Astrocyte (in vitro differentiated cells and primary cell): ENCODE measurements at regions not wholly inside any gene's neighbourhood (a gene's known extent, or its start where the extent isn't known, plus 50 kb on each side); places are given as distances from the start of the nearest gene placed in this dataset.

ENCODE experiments used
- EZH2 ChIP-seq: IDR thresholded peaks from 2 replicates; pipeline ENCODE4 v1.6.1; 2012; ENCODE audit warnings: mild to moderate bottlenecking, low read length, inconsistent platforms; ENCODE audit not compliant: insufficient read depth
- TF ChIP-seq, protein P1 (sequence below): IDR thresholded peaks from 2 replicates; pipeline ENCODE4 v1.5.1; 2011; ENCODE audit warnings: low read depth, mild to moderate bottlenecking, inconsistent platforms, low read length, moderate library complexity; ENCODE audit not compliant: insufficient read depth

DNA sequence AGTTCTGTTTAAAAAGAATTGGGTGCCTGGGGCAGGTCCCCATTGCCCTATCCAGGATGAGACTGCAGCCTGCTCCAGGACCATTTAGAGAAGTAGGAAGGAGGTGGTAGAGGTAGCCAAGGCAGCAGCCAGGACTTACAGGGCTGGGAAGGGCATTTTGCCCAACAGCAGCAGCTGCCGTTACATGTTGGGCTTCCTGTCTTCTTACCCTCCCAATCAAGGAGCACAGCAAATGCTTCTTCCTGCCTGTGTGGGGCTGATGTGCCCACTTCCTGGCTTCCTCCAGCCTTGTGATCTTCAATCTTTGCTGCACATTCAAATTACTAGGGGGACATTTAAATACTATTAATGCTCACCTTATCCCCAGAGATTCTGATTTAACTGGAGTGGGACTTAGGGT lies 112.0 kb downstream of the QPCT start:
- TF ChIP-seq, protein P1, sequence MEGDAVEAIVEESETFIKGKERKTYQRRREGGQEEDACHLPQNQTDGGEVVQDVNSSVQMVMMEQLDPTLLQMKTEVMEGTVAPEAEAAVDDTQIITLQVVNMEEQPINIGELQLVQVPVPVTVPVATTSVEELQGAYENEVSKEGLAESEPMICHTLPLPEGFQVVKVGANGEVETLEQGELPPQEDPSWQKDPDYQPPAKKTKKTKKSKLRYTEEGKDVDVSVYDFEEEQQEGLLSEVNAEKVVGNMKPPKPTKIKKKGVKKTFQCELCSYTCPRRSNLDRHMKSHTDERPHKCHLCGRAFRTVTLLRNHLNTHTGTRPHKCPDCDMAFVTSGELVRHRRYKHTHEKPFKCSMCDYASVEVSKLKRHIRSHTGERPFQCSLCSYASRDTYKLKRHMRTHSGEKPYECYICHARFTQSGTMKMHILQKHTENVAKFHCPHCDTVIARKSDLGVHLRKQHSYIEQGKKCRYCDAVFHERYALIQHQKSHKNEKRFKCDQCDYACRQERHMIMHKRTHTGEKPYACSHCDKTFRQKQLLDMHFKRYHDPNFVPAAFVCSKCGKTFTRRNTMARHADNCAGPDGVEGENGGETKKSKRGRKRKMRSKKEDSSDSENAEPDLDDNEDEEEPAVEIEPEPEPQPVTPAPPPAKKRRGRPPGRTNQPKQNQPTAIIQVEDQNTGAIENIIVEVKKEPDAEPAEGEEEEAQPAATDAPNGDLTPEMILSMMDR: no peak
- no peak for TF ChIP-seq EZH2
